ENCODE measurements at regions not wholly inside any gene's neighbourhood (a gene's known extent, or its start where the extent isn't known, plus 50 kb on each side); places are given as distances from the start of the nearest gene placed in this dataset.
"Not testable (repeated sequence)": the region's sequence is repeated elsewhere in the genome, so short reads cannot be mapped to it uniquely, and the experiment has no call there.

DNA sequence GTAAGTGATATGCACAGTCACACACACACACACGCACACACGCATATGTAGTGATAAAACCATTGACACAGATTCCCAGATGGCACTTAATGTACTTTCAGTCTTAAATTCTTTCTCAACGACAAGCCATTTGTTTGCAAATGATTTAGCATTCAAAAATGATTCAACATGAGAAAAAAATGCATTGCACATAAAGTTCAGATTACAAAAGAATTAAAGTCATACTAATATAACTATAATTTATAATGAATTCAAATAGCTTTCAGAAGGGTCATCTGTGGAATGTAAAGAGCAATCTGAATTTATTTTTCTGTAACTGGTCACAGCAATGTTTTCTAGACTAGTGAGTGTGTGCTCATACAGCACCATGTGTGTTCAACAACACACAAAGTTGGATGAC, 521.6 kb upstream of the ZNF337 start:
- no CpG with 5 or more reads among the region's 3 CpGs for WGBS (ENCODE audit: insufficient coverage, insufficient read length)

DNA sequence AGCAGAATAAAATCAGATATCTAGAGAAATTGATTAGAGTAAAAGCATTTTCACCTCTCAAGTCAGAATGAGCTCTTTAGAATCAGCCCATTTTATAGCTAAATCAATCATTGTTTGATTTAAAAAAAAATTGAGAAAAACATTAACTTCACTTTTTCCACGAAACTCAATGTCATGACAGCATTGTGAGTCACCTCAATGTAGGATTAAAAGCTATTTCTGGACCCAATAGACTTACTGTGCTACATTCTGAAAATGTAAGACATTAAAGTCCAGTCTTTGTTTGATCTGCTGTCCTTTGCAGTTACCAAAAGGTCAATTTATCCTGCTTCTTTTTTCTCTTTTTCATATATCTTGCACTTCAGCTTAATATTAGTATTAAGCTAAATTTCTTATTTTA, 519.4 kb upstream of the ZNF337 start:
- WGBS (ENCODE audit: insufficient coverage, insufficient read length) = no CpG with 5 or more reads among the region's 1 CpG
- H3K27me3 ChIP-seq (ENCODE audit: control insufficient read depth, insufficient read depth, low read length) = no peaks in the 10 kb centered on the region
- no peaks in the 10 kb centered on the region for H3K9me3 ChIP-seq (ENCODE audit: control insufficient read depth, insufficient read depth, low read length)
- H3K4me1 ChIP-seq (ENCODE audit: control insufficient read depth, insufficient read depth, low read length) = no peaks in the 10 kb centered on the region
- H3K36me3 ChIP-seq (ENCODE audit: control insufficient read depth, insufficient read depth, low read length) = no peaks in the 10 kb centered on the region
- no peak overlapping the region for H3K4me3 ChIP-seq (ENCODE audit: low read length)
- no peak overlapping the region for H3K27ac ChIP-seq (ENCODE audit: low read length)
- no peak for DNase-seq (ENCODE audit: low read depth, low spot score)

More for the DNA sequence above, 521.6 kb upstream of the ZNF337 start:
- no peaks in the 10 kb centered on the region for H3K9me3 ChIP-seq (ENCODE audit: control insufficient read depth, insufficient read depth, low read length)
- H3K27me3 ChIP-seq (ENCODE audit: control insufficient read depth, insufficient read depth, low read length) = no peaks in the 10 kb centered on the region
- no peak overlapping the region for H3K4me3 ChIP-seq (ENCODE audit: low read length)
- no peak for DNase-seq (ENCODE audit: low read depth, low spot score)
- no peaks in the 10 kb centered on the region for H3K4me1 ChIP-seq (ENCODE audit: control insufficient read depth, insufficient read depth, low read length)
- H3K27ac ChIP-seq (ENCODE audit: low read length) = no peak overlapping the region
- no peaks in the 10 kb centered on the region for H3K36me3 ChIP-seq (ENCODE audit: control insufficient read depth, insufficient read depth, low read length)

DNA sequence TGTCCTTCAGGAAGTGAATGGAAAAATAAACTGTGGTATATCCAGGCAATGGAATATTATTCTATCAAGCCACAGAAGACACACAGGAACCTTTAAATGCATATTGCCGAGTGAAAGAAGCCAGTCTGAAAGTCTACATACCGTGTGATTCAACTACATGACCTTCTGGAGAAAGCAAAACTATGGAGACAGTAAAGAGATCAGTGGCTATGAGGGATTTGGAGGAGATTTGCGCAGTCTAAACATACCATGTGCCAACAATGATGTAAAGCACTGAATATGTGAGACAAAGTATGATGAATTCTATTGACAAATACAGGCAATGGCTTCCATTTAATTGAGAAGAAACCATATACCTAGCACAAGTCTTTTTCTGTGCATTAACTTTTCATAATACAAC, 518.3 kb upstream of the ZNF337 start:
- no peak overlapping the region for H3K4me3 ChIP-seq (ENCODE audit: low read length)
- H3K27me3 ChIP-seq (ENCODE audit: control insufficient read depth, insufficient read depth, low read length) = no peaks in the 10 kb centered on the region
- no peak for DNase-seq (ENCODE audit: low read depth, low spot score)
- no CpG with 5 or more reads among the region's 3 CpGs for WGBS (ENCODE audit: insufficient coverage, insufficient read length)
- no peaks in the 10 kb centered on the region for H3K4me1 ChIP-seq (ENCODE audit: control insufficient read depth, insufficient read depth, low read length)
- no peaks in the 10 kb centered on the region for H3K9me3 ChIP-seq (ENCODE audit: control insufficient read depth, insufficient read depth, low read length)
- H3K36me3 ChIP-seq (ENCODE audit: control insufficient read depth, insufficient read depth, low read length) = no peaks in the 10 kb centered on the region
- no peak overlapping the region for H3K27ac ChIP-seq (ENCODE audit: low read length)

DNA sequence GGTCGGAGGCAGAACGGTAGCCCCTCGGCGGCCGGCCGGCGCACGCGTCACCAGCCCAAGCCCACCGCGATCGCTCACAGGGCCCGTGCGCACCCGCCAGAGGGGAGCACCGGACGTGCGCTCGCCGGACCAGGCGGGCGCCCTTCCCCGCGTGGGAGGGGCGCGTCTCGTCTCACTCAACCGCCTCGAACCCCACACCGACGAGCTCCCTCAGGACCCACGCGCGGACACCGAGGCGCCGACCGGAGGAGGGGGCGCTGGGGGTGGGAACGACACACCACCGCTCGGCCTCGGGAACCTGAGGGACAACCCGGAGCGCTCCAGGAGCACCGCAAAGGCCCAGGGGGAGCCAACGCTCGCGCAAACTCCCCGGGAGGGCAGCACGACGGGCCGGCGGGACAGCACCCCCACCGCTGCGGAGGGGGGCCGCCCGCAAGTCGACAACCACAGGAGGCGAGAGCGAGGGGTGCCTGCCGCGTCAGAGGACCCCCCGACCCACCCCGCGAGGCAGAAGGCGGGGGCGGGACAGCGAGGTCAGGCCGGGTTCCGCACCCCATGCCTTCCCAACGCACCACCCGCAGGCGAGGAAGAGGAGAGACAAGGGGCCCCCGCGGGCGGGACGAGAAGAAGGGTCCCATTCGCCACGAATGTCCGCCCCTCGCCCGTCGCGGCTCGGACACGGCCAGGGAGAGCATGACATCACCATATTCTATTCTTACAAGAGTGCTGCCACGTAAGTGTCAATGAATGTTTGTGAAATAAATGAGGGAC, 512.7 kb upstream of the ZNF337 start:
- WGBS (ENCODE audit: insufficient coverage, insufficient read length) = no CpG with 5 or more reads among the region's 88 CpGs
- DNase-seq (ENCODE audit: low read depth, low spot score) = no peak
- Histone ChIP-seq H3K4me1 (ENCODE audit: control insufficient read depth, insufficient read depth, low read length) (no peaks in the 10 kb centered on the region), H3K4me3 (ENCODE audit: low read length) (peak overlapping the region; percentile 35; the same call in 1 of the 2 replicates), H3K9me3 (ENCODE audit: control insufficient read depth, insufficient read depth, low read length) (no peaks in the 10 kb centered on the region), H3K36me3 (ENCODE audit: control insufficient read depth, insufficient read depth, low read length) (no peaks in the 10 kb centered on the region), H3K27me3 (ENCODE audit: control insufficient read depth, insufficient read depth, low read length) (peaks cover 3% of the 10 kb centered on the region; the same call in 1 of the 2 replicates), H3K27ac (ENCODE audit: low read length) (no peak overlapping the region)

DNA sequence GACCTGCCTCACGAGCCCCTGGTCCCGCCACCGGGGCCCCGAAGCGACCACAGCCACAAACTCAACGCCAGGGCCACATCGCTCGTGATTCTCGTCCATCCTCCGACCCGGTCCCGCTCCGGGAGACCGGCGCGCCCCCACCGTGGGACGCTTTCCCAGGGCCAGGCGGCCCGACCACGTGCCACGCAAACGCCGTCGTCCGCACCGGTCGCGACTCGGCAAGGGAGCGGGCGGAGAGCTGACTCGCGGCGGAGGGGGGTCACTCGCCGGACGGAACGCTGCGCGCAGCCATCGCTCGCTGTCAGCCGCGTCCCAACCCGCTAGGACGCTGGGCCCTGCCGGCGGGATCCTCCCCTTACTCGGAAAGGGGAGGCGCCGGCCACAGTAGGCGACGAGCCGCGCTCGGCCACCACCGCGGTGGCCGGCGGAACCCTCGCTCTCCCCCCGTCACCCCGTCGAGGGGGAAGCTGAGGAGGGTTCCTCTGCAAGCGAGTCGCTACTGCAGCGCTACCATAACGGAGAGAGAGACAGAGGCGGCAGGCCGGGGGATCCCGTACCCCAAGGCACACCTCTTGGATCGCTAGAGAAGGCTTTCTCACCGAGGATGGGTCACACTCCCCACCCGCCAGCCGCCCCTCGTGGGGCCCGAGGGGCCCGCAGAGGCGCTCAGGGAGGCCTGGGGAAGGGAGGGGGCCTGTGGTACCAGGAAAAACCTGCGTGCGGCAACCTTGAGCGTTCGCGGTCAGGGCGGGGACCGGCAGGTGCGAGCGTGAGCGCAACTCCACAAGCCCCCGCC, 511.8 kb upstream of the ZNF337 start:
- Histone ChIP-seq H3K27me3 (ENCODE audit: control insufficient read depth, insufficient read depth, low read length) (peaks cover 3% of the 10 kb centered on the region; the same call in 1 of the 2 replicates), H3K9me3 (ENCODE audit: control insufficient read depth, insufficient read depth, low read length) (no peaks in the 10 kb centered on the region), H3K36me3 (ENCODE audit: control insufficient read depth, insufficient read depth, low read length) (no peaks in the 10 kb centered on the region), H3K27ac (ENCODE audit: low read length) (no peak overlapping the region), H3K4me1 (ENCODE audit: control insufficient read depth, insufficient read depth, low read length) (no peaks in the 10 kb centered on the region), H3K4me3 (ENCODE audit: low read length) (peak overlapping the region; percentile 40; the same call in 1 of the 2 replicates)
- no peak for DNase-seq (ENCODE audit: low read depth, low spot score)
- WGBS (ENCODE audit: insufficient coverage, insufficient read length) = no CpG with 5 or more reads among the region's 91 CpGs

DNA sequence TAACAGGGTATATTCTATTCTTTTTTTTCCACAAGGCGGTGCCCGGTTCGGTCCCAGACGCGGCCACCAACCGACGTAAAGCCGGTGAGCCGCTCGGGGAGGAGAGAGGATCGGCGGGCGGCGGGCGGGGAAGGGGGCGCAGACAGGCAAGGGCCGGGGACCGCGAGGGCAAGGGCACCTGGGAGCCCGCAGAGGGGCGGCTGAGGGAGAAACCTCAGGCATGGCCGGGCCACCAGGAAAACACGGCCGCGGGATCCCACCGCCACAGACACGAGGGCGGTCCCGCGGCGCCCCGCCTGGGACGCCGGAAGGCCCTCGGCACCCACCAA, 511.3 kb upstream of the ZNF337 start:
- H3K36me3 ChIP-seq (ENCODE audit: control insufficient read depth, insufficient read depth, low read length); H3K27me3 ChIP-seq (ENCODE audit: control insufficient read depth, insufficient read depth, low read length); DNase-seq (ENCODE audit: low read depth, low spot score); H3K9me3 ChIP-seq (ENCODE audit: control insufficient read depth, insufficient read depth, low read length); H3K27ac ChIP-seq (ENCODE audit: low read length); H3K4me1 ChIP-seq (ENCODE audit: control insufficient read depth, insufficient read depth, low read length): not testable (repeated sequence)
- H3K4me3 ChIP-seq (ENCODE audit: low read length) = peak overlapping the region; percentile 40; the same call in 1 of the 2 replicates
- WGBS (ENCODE audit: insufficient coverage, insufficient read length) = no CpG with 5 or more reads among the region's 35 CpGs

DNA sequence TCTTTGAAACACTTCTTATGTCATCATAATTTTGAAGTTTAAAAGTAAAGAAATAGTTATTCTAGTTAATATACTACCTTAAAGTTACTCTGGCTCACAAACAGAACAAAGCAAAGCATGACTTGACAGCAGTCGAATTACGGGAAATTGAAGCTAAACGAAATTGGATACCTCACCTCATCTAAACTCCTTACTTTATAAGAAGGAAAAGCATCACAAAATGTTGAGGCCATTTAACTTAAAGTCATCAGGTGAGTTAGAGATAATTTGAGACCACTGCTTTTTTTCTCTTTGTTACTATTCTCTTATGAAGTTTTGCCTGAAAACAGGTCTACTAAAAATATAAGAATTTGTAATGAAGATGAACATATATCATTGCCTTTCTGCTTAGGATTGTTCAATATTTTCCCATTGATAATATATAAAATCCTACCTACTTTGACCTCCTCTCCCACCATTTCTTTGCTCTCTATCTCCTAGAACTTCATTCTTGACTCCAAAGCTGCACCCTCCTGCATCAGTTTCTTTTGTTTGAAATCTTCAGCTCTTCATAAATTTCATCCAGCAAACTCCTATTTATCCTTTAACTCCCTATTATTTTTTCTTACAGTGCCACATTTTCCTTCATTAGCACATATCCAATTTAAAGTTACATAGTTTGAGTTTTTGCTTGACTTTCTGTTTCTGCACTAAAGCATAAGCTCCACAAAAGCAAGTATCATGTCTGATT, 510.7 kb upstream of the ZNF337 start:
- Histone ChIP-seq H3K36me3 (ENCODE audit: control insufficient read depth, insufficient read depth, low read length) (no peaks in the 10 kb centered on the region), H3K4me3 (ENCODE audit: low read length) (no peak overlapping the region; the same call in 1 of the 2 replicates), H3K27ac (ENCODE audit: low read length) (no peak overlapping the region), H3K9me3 (ENCODE audit: control insufficient read depth, insufficient read depth, low read length) (no peaks in the 10 kb centered on the region), H3K27me3 (ENCODE audit: control insufficient read depth, insufficient read depth, low read length) (peaks cover 3% of the 10 kb centered on the region; the same call in 1 of the 2 replicates), H3K4me1 (ENCODE audit: control insufficient read depth, insufficient read depth, low read length) (no peaks in the 10 kb centered on the region)
- DNase-seq (ENCODE audit: low read depth, low spot score) = no peak
- WGBS (ENCODE audit: insufficient coverage, insufficient read length) = no CpG with 5 or more reads among the region's 3 CpGs

DNA sequence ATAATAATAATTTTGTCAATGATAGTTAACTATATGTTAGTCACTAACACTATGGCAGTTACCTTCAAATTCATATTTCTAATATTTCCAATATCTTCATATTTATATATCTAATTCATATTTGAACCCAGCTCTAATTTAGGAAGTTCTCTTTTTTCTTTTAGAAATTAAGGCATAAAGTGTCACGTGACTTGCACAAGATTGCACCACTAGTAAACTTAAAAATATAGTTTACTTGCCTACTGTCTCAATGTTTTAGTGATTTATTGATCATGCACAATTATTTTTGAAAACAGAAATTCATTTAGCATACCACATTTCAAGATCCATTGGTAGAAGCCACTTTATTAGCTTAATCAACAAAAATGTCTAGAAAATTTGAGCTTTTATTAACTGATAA, 508.7 kb upstream of the ZNF337 start:
- H3K36me3 ChIP-seq (ENCODE audit: control insufficient read depth, insufficient read depth, low read length) = no peaks in the 10 kb centered on the region
- WGBS (ENCODE audit: insufficient coverage, insufficient read length) = no CpG with 5 or more reads among the region's 1 CpG
- DNase-seq (ENCODE audit: low read depth, low spot score) = no peak

DNA sequence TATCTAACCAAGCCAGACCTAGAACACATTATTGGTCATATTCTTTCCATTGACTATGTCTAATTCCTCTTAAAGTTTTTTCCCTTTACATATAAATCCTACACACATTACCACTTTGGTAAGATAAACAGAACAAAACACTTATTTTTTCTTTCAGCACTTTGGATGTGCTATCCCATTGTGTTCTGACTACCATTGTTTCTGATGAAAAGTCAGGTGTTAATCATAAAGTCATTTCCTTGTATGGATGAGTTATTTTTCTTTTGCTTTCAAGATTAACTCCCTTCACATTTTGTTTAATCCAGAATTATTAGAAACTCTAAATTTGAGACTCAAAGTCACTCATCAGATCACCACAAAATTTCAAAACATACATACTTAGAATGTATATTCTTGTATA, 504.4 kb upstream of the ZNF337 start:
- H3K27me3 ChIP-seq (ENCODE audit: control insufficient read depth, insufficient read depth, low read length); H3K36me3 ChIP-seq (ENCODE audit: control insufficient read depth, insufficient read depth, low read length); DNase-seq (ENCODE audit: low read depth, low spot score); H3K9me3 ChIP-seq (ENCODE audit: control insufficient read depth, insufficient read depth, low read length); H3K4me3 ChIP-seq (ENCODE audit: low read length); H3K27ac ChIP-seq (ENCODE audit: low read length); H3K4me1 ChIP-seq (ENCODE audit: control insufficient read depth, insufficient read depth, low read length): not testable (repeated sequence)

More for the DNA sequence above, 508.7 kb upstream of the ZNF337 start:
- no peak overlapping the region for H3K27ac ChIP-seq (ENCODE audit: low read length)
- no peaks in the 10 kb centered on the region for H3K4me1 ChIP-seq (ENCODE audit: control insufficient read depth, insufficient read depth, low read length)
- H3K4me3 ChIP-seq (ENCODE audit: low read length) = no peak overlapping the region
- H3K9me3 ChIP-seq (ENCODE audit: control insufficient read depth, insufficient read depth, low read length) = no peaks in the 10 kb centered on the region
- H3K27me3 ChIP-seq (ENCODE audit: control insufficient read depth, insufficient read depth, low read length) = peaks cover 3% of the 10 kb centered on the region; the same call in 1 of the 2 replicates

DNA sequence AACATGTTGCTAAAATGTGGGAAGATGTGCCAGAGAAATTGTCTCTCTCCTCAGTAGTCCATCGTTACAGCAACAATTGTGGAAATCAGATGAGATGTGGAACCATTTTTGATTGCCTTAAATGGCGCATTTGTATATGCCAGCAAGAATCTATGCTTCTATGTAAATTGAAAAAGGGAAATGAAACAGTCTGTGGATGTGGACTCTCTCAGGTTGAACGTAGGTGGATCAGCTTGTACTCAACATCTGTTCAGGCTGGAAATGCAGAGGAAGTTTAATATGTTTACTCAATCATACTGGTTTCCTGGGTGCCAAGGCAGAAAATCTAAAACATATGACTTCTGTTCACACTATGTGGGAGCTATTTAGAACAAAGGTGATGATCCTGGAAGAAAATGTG, 490.7 kb upstream of the ZNF337 start:
- not testable (repeated sequence) for H3K9me3 ChIP-seq (ENCODE audit: control insufficient read depth, insufficient read depth, low read length); H3K27me3 ChIP-seq (ENCODE audit: control insufficient read depth, insufficient read depth, low read length); H3K27ac ChIP-seq (ENCODE audit: low read length); H3K4me3 ChIP-seq (ENCODE audit: low read length); H3K36me3 ChIP-seq (ENCODE audit: control insufficient read depth, insufficient read depth, low read length); H3K4me1 ChIP-seq (ENCODE audit: control insufficient read depth, insufficient read depth, low read length); DNase-seq (ENCODE audit: low read depth, low spot score)
- WGBS (ENCODE audit: insufficient coverage, insufficient read length) = no CpG with 5 or more reads among the region's 3 CpGs
